GM12865 (cell line): ENCODE measurements at regions not wholly inside any gene's neighbourhood (a gene's known extent, or its start where the extent isn't known, plus 50 kb on each side); places are given as distances from the start of the nearest gene placed in this dataset.
A peak's percentile ranks its signal among the peaks of the same experiment; 100 is the strongest.

Experiments used
- DNase-seq: peaks from one replicate; pipeline ENCODE4 v3.0.0; 2010; ENCODE audit warnings: low read depth
- H3K4me3 ChIP-seq: 2 replicates; pipeline ENCODE4 v1.5.1; 2011; ENCODE audit warnings: mild to moderate bottlenecking, low read depth, low read length, control low read depth
- TF ChIP-seq, protein P1 (sequence below): IDR thresholded peaks from 2 replicates; pipeline ENCODE4 v1.5.1; 2011; ENCODE audit warnings: low read length, control low read depth, low read depth, inconsistent platforms; ENCODE audit not compliant: insufficient read depth; ENCODE audit errors: missing control alignments

DNA sequence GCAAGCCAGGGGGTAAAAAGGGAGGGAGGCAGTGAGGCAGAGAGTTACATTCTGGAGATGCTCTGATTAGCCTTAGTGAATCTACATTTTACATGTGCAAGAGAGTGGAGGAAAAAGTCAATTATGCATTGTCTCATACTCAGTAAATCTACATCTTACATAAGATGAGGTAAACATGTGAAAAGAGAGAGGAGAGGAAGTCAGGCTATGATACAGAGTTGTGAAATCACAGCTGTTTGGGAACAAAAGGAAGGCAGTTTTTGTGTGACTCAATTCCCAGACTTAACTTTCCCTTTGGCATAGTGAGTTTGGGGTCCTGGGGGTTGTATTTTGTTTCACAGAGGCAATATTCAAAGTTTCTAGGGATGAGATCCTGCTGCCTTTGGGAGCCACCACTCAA is 67.8 kb downstream of the GP2 start:
- DNase-seq: no peak
- TF ChIP-seq, protein P1, sequence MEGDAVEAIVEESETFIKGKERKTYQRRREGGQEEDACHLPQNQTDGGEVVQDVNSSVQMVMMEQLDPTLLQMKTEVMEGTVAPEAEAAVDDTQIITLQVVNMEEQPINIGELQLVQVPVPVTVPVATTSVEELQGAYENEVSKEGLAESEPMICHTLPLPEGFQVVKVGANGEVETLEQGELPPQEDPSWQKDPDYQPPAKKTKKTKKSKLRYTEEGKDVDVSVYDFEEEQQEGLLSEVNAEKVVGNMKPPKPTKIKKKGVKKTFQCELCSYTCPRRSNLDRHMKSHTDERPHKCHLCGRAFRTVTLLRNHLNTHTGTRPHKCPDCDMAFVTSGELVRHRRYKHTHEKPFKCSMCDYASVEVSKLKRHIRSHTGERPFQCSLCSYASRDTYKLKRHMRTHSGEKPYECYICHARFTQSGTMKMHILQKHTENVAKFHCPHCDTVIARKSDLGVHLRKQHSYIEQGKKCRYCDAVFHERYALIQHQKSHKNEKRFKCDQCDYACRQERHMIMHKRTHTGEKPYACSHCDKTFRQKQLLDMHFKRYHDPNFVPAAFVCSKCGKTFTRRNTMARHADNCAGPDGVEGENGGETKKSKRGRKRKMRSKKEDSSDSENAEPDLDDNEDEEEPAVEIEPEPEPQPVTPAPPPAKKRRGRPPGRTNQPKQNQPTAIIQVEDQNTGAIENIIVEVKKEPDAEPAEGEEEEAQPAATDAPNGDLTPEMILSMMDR: no peak
- H3K4me3 ChIP-seq: no peak overlapping the region

DNA sequence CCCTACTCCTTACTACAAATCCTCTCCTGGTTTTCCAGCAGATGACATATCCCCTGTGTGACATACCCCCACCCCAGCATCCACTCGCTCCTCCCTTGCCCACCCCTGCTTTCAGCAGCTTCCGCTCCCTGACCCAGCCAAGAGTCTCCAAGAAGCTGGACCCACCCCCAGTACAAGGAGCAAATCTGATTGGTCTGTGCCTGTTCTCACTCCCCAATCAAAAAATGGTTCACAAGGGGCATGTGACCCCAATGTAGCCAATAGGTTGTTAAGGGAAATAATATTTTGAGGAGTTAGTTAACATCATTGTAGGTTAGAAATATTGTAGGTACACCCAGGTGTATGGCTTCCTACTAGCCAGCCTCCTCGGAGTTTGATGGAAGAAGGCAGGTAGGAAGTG is 70.1 kb downstream of the GP2 start:
- no peak for DNase-seq
- no peak overlapping the region for H3K4me3 ChIP-seq
- TF ChIP-seq, protein P1: no peak

DNA sequence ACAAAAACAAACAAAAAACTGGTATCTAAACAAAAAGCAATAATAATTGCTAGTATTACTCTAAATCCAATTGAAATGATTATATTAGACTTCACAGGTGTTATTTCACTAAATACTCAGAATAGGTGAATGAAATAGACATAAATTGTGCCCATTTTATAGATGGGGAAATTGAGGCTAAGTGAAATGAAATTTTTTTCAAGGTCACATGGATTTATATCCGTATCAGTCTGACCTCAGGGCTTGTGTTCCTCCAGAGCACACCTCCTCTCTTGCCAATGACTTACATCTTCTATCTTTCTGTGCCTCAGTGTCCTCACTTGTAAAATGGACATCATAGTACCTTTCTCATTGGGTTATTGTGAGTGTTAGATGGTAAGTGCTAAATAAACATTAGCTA is 72.3 kb downstream of the GP2 start:
- H3K4me3 ChIP-seq: no peak overlapping the region
- no peak for DNase-seq
- TF ChIP-seq, protein P1: no peak

DNA sequence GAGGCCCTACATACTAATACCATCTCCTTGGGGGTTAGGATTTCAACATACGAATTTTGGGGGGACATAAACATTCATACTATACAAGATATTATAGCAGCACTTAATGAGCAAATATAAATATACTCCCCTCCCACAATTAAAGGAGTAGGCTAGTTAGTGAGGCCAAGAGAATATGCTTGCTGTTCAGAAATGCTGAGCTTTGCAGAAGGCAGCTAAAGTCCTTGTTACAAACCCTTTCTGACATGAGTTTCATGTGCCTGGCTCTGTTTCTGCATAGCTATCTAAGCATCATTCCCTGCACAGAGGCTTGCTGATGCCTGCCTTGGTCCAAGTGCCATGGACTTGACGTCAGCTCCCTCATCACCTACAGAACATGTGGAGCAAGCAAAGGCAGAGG is 73.5 kb downstream of the GP2 start:
- TF ChIP-seq, protein P1: no peak
- H3K4me3 ChIP-seq: no peak overlapping the region
- no peak for DNase-seq

DNA sequence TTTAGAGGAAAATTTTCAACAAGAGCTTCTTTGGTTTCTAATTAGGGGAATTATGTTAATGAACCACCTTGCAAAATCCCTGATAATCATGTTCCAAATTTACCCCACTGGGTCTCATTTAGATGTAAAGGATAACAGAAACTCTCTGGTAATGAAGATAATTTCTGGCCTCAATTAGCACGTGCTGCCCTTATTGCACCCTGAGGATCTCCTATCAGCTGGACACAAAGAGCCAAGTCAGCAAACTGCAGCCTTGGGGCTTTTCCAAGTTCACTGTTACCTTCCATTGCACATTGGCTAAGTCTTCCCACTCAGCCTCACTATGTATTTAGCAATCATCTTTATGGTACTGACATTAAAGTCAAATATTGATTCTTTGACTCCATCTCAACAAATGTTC is 78.1 kb downstream of the GP2 start:
- no peak overlapping the region for H3K4me3 ChIP-seq
- DNase-seq: no peak
- TF ChIP-seq, protein P1: no peak

DNA sequence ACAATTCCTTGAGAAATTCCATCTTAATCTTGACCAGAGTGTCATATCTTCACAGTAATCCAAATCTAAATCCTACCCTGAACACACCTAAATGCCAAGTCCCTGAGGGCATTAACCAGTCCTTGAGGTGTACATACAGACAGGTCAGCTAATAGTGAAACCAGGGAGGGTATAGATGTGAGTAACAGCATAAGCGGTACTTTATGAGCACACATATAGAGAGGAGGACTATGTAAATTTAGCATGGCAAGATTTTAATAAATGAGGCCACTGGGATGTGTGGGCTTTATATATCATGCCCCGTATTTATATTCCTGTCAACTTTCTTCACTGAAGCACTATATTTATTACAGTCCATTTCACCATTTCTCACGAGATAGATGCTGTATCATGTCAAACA is 80.2 kb downstream of the GP2 start:
- no peak for DNase-seq
- TF ChIP-seq, protein P1: no peak
- H3K4me3 ChIP-seq: no peak overlapping the region

DNA sequence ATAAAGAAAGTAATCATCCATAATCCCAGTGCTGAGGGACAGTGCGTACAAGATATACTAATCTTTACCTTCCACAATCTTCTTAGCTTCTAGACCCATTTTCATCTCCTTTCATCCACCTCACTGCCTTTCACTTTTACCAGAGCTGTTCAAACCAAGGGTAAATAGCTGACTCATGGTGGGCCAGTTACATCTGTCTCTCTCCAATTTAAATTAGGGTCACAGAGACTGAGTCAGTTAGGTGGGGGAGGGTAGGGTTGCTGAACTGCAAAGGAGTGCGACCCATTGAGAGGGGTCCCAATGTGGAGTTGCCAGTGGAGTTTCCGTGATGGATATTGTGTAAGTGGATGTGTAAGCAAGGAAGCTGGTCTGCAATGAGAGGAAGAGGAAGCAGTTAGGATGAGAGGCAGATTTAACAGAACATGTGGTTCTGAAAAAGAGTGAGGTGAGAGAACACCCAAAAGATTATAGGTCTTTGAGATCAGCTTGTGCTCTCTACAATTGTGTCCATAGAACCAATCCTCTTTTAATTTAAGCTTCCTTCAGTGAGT is 83.5 kb downstream of the GP2 start:
- H3K4me3 ChIP-seq: no peak overlapping the region
- peak; percentile 5 for DNase-seq
- TF ChIP-seq, protein P1: no peak
